ENCODE measurements at regions not wholly inside any gene's neighbourhood (a gene's known extent, or its start where the extent isn't known, plus 50 kb on each side); places are given as distances from the start of the nearest gene placed in this dataset.

GRCh38 chr4:119835613-119835910 lies 207.0 kb upstream of the PDE5A start:
- TF ChIP-seq CTCF (IDR thresholded peaks at IDR 0.05), result no peak
- TF ChIP-seq POLR2A (IDR thresholded peaks at IDR 0.05), result no peak

All from vagina (tissue), 2 donors.